KMS-11 (cell line): ENCODE measurements at regions not wholly inside any gene's neighbourhood (a gene's known extent, or its start where the extent isn't known, plus 50 kb on each side); places are given as distances from the start of the nearest gene placed in this dataset.

Source experiments
- H2AFZ ChIP-seq: fragments of 200-600 bp; sonication (generic); 2 replicates; pipeline ENCODE4 v1.6.1; 2016; ENCODE audit warnings: antibody characterized with exemption, mixed run types, low read depth
- H3K27ac ChIP-seq: fragments of 200-600 bp; sonication (generic); 2 replicates; pipeline ENCODE4 v1.6.1; 2016; ENCODE audit warnings: mild to moderate bottlenecking, mixed run types
- H3K27me3 ChIP-seq: fragments of 200-600 bp; sonication (generic); 2 replicates; pipeline ENCODE4 v1.6.1; 2017; ENCODE audit warnings: mild to moderate bottlenecking, low read depth, mixed run types, moderate library complexity; ENCODE audit not compliant: insufficient read depth
- H3K36me3 ChIP-seq: fragments of 200-600 bp; sonication (generic); 2 replicates; pipeline ENCODE4 v1.6.1; 2017; ENCODE audit warnings: mild to moderate bottlenecking, mixed run types; ENCODE audit not compliant: insufficient read depth
- H3K4me1 ChIP-seq: fragments of 200-600 bp; sonication (generic); 2 replicates; pipeline ENCODE4 v1.6.1; 2016; ENCODE audit warnings: mild to moderate bottlenecking, low read depth, mixed run types; ENCODE audit not compliant: poor library complexity, severe bottlenecking
- H3K4me2 ChIP-seq: fragments of 200-600 bp; sonication (generic); 2 replicates; pipeline ENCODE4 v1.7.0; 2016; ENCODE audit warnings: mild to moderate bottlenecking, mixed run types
- H3K4me3 ChIP-seq: fragments of 200-600 bp; sonication (generic); IDR thresholded peaks from 2 replicates; pipeline ENCODE4 v1.6.1; 2017; ENCODE audit warnings: low read depth, low read length, mixed read lengths; ENCODE audit not compliant: insufficient read depth
- H3K79me2 ChIP-seq: fragments of 200-600 bp; sonication (generic); 2 replicates; pipeline ENCODE4 v1.6.1; 2016; ENCODE audit warnings: low read depth, mixed run types; ENCODE audit not compliant: insufficient read depth
- H3K9ac ChIP-seq: fragments of 200-600 bp; sonication (generic); 2 replicates; pipeline ENCODE4 v1.6.1; 2016; ENCODE audit warnings: mild to moderate bottlenecking, mixed run types
- H4K20me1 ChIP-seq: fragments of 200-600 bp; sonication (generic); 2 replicates; pipeline ENCODE4 v1.6.1; 2016; ENCODE audit warnings: mild to moderate bottlenecking, mixed run types; ENCODE audit not compliant: insufficient read depth
- TF ChIP-seq, protein P1 (sequence below): fragments of 200-600 bp; sonication (generic); conservative IDR thresholded peaks from 2 replicates; pipeline ENCODE4 v1.6.1; 2017; ENCODE audit warnings: low read depth, mild to moderate bottlenecking, antibody characterized with exemption, low read length, moderate library complexity, mixed read lengths

DNA sequence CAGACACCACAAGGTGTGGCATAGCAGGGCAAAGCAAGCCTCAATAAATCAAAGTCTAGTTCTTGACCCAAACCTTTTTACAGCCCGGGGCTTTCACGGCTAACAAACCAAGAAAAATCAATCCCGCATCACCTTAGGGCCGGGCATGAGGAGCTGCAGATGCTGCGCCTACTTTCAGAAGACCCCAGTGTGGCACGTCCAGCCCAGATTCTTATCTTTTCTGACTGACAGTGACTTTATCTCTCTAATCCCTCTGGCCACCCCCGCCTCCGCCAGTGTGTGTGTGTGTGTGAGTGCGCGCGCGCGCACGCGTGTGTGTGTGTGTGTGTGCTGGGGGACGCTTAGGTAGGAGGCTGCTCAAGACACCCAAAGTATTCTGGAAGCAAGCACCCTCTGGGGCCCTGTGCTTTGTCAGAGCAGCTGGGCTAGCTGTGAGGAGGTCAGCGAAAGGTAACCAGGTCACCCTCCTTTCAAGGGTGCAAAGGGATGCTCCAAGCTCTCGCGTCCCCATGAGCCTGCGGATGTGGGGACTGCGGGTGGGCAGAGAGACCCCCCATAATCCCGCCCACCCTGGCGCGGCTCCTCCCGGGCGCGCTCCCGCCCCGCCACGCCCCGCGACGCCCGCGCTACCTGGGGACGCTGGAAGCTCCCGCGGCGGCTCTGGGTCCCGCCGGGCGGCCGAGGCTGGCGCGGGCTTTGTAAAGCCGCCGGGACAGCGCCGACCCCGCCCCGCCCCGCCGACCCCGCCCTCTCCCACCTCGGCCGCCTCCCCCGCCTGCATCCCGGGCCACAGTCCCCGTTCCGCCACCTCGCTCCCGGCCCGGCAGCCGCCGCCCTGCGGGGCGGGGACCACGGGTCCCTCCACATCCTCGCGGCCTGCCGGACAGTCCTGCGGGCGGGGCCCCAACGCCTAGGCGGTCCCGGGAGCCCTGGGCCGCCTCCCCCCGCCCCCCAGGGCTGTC lies 57.1 kb upstream of the RHOBTB1 start:
- no peaks in the 10 kb centered on the region for H3K27me3 ChIP-seq
- H3K4me2 ChIP-seq = no peak overlapping the region
- H3K79me2 ChIP-seq = no peaks in the 10 kb centered on the region
- H2AFZ ChIP-seq = no peak overlapping the region
- H3K9ac ChIP-seq = no peak overlapping the region
- no peak overlapping the region for H3K4me3 ChIP-seq
- no peaks in the 10 kb centered on the region for H3K4me1 ChIP-seq
- H3K36me3 ChIP-seq = no peaks in the 10 kb centered on the region
- TF ChIP-seq, protein P1, sequence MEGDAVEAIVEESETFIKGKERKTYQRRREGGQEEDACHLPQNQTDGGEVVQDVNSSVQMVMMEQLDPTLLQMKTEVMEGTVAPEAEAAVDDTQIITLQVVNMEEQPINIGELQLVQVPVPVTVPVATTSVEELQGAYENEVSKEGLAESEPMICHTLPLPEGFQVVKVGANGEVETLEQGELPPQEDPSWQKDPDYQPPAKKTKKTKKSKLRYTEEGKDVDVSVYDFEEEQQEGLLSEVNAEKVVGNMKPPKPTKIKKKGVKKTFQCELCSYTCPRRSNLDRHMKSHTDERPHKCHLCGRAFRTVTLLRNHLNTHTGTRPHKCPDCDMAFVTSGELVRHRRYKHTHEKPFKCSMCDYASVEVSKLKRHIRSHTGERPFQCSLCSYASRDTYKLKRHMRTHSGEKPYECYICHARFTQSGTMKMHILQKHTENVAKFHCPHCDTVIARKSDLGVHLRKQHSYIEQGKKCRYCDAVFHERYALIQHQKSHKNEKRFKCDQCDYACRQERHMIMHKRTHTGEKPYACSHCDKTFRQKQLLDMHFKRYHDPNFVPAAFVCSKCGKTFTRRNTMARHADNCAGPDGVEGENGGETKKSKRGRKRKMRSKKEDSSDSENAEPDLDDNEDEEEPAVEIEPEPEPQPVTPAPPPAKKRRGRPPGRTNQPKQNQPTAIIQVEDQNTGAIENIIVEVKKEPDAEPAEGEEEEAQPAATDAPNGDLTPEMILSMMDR = no peak
- no peak overlapping the region for H3K27ac ChIP-seq
- H4K20me1 ChIP-seq = no peaks in the 10 kb centered on the region

DNA sequence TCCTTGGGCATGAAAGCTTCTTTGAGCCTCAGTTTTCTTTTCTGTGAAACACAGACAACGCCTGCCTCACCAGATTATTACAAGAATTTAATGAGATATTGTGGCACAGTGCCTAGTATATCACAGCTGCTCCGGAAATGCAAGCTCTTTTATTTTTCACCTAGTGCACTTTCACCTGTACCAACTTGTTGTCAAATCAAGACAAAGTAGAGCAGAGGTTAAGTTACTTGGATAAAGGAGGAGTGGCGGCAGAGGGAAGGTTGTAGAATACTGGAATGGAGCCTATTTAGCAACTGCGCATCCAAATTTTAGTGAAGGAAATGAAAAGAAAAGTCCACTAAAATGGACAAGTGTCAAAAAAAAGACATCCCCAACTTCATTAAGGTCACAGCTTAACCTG lies 54.9 kb upstream of the RHOBTB1 start:
- H3K4me2 ChIP-seq = no peak overlapping the region
- no peak overlapping the region for H3K9ac ChIP-seq
- no peaks in the 10 kb centered on the region for H3K4me1 ChIP-seq
- no peak overlapping the region for H3K27ac ChIP-seq
- H3K79me2 ChIP-seq = no peaks in the 10 kb centered on the region
- no peaks in the 10 kb centered on the region for H3K27me3 ChIP-seq
- no peaks in the 10 kb centered on the region for H4K20me1 ChIP-seq
- H3K4me3 ChIP-seq = no peak overlapping the region
- H2AFZ ChIP-seq = no peak overlapping the region
- no peaks in the 10 kb centered on the region for H3K36me3 ChIP-seq
- TF ChIP-seq, protein P1 = no peak

DNA sequence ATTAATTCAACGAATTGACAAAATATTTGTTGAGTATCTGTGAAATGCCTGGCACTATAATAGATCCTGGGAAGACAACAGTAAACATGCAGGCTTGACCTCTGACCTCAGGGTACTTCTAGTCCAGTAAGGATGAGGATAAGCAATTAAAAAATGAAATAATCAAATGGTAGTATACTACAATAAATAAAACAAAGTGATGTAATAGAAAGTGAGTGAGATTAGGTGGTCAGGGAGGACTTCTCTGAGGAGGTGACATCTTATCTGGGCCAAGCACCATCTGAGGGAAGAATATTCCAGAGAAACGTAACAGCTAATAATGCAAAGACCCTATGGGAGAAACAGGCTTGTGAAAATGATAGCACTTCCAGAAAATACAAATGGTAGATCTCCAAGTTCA lies 50.1 kb upstream of the RHOBTB1 start:
- no peaks in the 10 kb centered on the region for H3K36me3 ChIP-seq
- H3K4me2 ChIP-seq = no peak overlapping the region
- H3K9ac ChIP-seq = no peak overlapping the region
- no peaks in the 10 kb centered on the region for H3K4me1 ChIP-seq
- H3K4me3 ChIP-seq = no peak overlapping the region
- no peak overlapping the region for H2AFZ ChIP-seq
- no peak overlapping the region for H3K27ac ChIP-seq
- TF ChIP-seq, protein P1 = no peak
- no peaks in the 10 kb centered on the region for H3K79me2 ChIP-seq
- no peaks in the 10 kb centered on the region for H4K20me1 ChIP-seq
- H3K27me3 ChIP-seq = no peaks in the 10 kb centered on the region
